Peyer's patch (tissue), 4 donors: ENCODE measurements at regions not wholly inside any gene's neighbourhood (a gene's known extent, or its start where the extent isn't known, plus 50 kb on each side); places are given as distances from the start of the nearest gene placed in this dataset.
"Not testable (repeated sequence)": the region's sequence is repeated elsewhere in the genome, so short reads cannot be mapped to it uniquely, and the experiment has no call there.

ENCODE experiments used
- DNase-seq, 3 donors: peaks; one replicate each; pipeline ENCODE4 v3.0.0-alpha.2; 2017 to 2019
- H3K27ac ChIP-seq, 4 donors: fragments of 200-600 bp; sonication (generic); one replicate each; pipeline ENCODE4 v1.5.1; 2016 to 2019
- H3K27me3 ChIP-seq, 2 donors: fragments of 200-600 bp; sonication (generic); one replicate each; pipeline ENCODE4 v1.5.1; 2019
- H3K36me3 ChIP-seq, 3 donors: fragments of 200-600 bp; sonication (generic); one replicate each; pipeline ENCODE4 v1.5.1; 2016 to 2019
- H3K4me1 ChIP-seq, 4 donors: fragments of 200-600 bp; sonication (generic); one replicate each; pipeline ENCODE4 v1.5.1; 2016 to 2019
- H3K4me3 ChIP-seq, 4 donors: fragments of 200-600 bp; sonication (generic); 1 replicate in 3 of 4; 2 replicates in 1 of 4; pipeline ENCODE4 v1.5.1; 2016 to 2019; ENCODE audit warnings: mild to moderate bottlenecking in 1 of 4
- H3K9me3 ChIP-seq, 4 donors: fragments of 200-600 bp; sonication (generic); one replicate each; pipeline ENCODE4 v1.5.1; 2016 to 2019; ENCODE audit warnings: mild to moderate bottlenecking in 1 of 4
- POLR2A ChIP-seq, 2 donors: fragments of 450-650 bp; IDR thresholded peaks; one replicate each; pipeline ENCODE4 v1.5.1; 2017; ENCODE audit warnings: antibody characterized with exemption in 2 of 2, mild to moderate bottlenecking in 2 of 2, moderate library complexity in 2 of 2
- TF ChIP-seq, protein P1 (sequence below), 6 experiments: fragments of 450-650 bp in 4 of 6; fragments of 200-600 bp in 2 of 6; sonication (generic) in 1 of 6; IDR thresholded peaks; one replicate each; pipeline ENCODE4 v1.5.1; 2017 to 2019; ENCODE audit warnings: antibody characterized with exemption in 6 of 6, mild to moderate bottlenecking in 3 of 6, moderate library complexity in 1 of 6

DNA sequence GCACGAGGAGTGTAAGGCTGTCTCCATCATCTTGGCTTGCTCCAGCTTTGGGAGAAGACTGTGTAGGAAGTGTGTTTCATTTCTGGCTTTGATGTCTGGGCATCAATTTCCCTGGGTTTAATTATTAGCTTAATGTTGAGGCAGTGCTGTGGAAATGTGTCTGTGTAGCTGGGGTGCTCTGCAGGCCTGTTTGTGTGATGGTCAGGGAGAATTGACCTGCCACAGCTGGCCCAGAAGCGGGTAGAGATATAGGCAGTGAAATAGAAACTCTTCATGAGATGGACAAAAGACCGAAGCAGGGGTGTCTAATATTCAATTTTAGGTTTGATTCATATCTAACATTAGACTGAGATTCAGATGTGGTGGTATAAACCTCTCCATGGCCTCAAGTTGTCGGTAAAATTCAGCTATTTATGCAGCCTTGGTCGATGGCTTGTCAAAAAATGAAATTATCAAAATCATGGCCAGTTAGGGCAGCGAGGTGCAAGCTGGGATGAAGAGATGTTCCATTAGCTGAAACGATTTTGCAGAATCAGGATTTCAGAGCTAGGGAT, 95.3 kb upstream of the SNX9 start:
- Histone ChIP-seq H3K4me1 (no peaks in the 10 kb centered on the region), H3K9me3 (no peaks in the 10 kb centered on the region), H3K27me3 (no peaks in the 10 kb centered on the region), H3K36me3 (no peaks in the 10 kb centered on the region), H3K4me3 (no peak overlapping the region), H3K27ac (no peak overlapping the region)
- no peak for TF ChIP-seq POLR2A (IDR thresholded peaks at IDR 0.05)
- TF ChIP-seq, protein P1, sequence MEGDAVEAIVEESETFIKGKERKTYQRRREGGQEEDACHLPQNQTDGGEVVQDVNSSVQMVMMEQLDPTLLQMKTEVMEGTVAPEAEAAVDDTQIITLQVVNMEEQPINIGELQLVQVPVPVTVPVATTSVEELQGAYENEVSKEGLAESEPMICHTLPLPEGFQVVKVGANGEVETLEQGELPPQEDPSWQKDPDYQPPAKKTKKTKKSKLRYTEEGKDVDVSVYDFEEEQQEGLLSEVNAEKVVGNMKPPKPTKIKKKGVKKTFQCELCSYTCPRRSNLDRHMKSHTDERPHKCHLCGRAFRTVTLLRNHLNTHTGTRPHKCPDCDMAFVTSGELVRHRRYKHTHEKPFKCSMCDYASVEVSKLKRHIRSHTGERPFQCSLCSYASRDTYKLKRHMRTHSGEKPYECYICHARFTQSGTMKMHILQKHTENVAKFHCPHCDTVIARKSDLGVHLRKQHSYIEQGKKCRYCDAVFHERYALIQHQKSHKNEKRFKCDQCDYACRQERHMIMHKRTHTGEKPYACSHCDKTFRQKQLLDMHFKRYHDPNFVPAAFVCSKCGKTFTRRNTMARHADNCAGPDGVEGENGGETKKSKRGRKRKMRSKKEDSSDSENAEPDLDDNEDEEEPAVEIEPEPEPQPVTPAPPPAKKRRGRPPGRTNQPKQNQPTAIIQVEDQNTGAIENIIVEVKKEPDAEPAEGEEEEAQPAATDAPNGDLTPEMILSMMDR (IDR thresholded peaks at IDR 0.05): no peak
- no peak for DNase-seq

DNA sequence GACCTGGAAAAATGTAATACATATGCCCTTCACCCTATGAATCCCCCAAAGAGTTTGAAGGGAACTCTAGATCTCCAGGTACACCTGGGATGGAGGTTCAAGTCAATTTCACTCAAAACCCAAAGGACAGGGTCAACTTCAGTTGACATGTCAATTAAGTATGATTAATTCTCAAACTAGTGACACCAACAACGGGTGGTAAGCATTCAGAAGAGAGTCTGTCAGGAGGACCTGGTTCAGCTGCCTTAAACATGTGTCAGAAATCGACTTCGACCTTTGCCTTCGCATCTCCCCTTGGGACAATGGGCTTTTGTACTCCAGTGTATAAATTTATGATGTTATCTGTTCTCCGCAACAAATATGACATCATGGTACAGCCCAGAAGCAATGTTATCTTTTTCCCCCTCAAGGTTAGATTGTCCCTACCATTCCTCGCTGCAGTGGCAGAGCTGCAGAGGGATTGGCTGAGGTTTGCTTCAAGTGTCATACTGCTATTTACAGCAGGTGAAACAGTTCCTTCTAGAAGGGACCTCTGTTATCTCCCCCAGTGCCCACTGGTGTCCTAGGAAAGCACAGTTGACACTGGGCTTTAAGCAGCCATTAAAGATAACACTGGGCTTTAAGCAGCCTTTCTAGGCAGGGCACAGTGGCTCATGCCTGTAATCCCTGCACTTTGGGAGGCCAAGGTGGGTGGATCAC, 94.7 kb upstream of the SNX9 start:
- H3K27me3 ChIP-seq: no peaks in the 10 kb centered on the region
- H3K36me3 ChIP-seq: no peaks in the 10 kb centered on the region
- H3K27ac ChIP-seq: no peak overlapping the region
- TF ChIP-seq, protein P1 (IDR thresholded peaks at IDR 0.05): no peak
- no peak for TF ChIP-seq POLR2A (IDR thresholded peaks at IDR 0.05)
- H3K9me3 ChIP-seq: no peaks in the 10 kb centered on the region
- DNase-seq: peak in 1 of 3 donors; percentile 64
- no peak overlapping the region for H3K4me3 ChIP-seq
- H3K4me1 ChIP-seq: no peaks in the 10 kb centered on the region

DNA sequence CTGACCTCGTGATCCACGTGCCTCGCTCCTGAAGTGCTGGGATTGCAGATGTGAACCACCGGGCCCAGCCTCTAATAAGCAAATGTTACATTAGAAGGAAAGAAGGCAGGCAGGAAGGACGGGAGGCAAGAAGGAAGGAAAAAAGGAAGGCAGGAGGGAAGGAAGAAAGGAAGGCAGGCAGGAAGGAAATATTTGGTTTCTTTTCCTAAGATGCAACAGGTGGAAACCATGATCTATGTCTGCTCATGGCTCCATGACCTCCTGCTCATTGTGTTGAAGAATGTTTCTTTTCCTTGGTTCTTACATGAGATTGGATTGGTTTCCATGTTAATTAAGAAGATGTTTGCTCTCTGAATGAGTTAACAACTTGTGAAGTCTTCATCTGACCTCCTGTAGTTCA, 91.8 kb upstream of the SNX9 start:
- Histone ChIP-seq H3K27me3 (no peaks in the 10 kb centered on the region), H3K4me1 (no peaks in the 10 kb centered on the region), H3K27ac (no peak overlapping the region), H3K36me3 (no peaks in the 10 kb centered on the region), H3K4me3 (no peak overlapping the region), H3K9me3 (no peaks in the 10 kb centered on the region)
- no peak for TF ChIP-seq POLR2A (IDR thresholded peaks at IDR 0.05)
- TF ChIP-seq, protein P1 (IDR thresholded peaks at IDR 0.05): no peak
- DNase-seq: no peak

DNA sequence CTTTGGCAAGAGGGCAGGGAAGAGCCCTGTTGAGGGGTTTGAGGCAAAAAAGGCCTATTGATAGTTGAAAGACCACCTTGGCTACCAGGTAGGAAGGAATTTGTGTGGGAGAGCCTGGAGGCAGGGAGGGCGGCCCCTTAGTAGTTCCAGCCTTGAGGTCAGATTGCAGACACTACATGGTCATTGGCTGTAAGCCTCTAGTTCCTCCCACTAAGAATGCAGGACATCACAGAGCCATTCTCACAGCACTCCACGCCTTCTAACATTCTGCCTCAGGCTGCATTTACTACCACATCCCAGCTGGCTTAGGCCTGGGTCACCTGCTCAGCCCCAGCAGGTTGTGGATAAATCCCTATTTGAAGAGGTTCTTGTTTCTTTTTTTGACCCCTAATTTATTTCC, 91.0 kb upstream of the SNX9 start:
- H3K36me3 ChIP-seq: no peaks in the 10 kb centered on the region
- no peaks in the 10 kb centered on the region for H3K27me3 ChIP-seq
- TF ChIP-seq POLR2A (IDR thresholded peaks at IDR 0.05): no peak
- TF ChIP-seq, protein P1 (IDR thresholded peaks at IDR 0.05): no peak
- H3K4me3 ChIP-seq: no peak overlapping the region
- no peak for DNase-seq
- no peaks in the 10 kb centered on the region for H3K9me3 ChIP-seq
- H3K27ac ChIP-seq: no peak overlapping the region
- no peaks in the 10 kb centered on the region for H3K4me1 ChIP-seq

DNA sequence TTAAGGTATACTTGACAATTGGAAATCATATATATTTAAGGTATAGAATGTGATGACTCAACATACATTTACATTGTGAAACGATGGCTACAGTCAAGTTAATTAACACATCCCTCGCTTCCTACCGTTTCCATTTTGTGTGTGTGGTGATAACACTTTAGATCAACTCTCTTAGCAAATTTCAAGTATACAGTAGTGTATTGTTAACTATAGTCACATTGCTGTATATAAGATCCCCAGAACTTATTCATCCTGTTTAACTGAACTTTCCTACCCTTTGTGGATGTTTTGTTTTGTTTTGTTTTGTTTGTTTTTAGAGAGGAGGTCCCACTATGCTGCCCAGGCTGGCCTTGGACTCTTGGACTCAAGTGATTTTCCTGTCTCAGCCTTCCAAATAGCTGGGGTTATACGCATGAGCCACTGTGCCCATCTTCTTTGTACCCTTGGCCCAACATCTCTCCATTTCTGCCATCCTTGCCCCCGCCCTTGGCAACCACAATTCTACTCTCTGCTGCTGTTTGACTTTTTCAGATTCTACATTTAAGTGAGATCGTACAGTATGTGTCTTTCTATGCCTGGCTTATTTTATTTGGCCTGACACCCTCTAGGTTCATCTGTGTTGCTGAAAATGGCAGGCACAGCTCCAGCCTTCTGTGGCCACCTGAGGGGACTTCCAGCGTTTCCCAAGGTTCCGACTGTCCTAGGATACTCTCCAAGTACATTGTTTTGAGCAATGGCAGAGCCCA, 90.5 kb upstream of the SNX9 start:
- DNase-seq: no peak

DNA sequence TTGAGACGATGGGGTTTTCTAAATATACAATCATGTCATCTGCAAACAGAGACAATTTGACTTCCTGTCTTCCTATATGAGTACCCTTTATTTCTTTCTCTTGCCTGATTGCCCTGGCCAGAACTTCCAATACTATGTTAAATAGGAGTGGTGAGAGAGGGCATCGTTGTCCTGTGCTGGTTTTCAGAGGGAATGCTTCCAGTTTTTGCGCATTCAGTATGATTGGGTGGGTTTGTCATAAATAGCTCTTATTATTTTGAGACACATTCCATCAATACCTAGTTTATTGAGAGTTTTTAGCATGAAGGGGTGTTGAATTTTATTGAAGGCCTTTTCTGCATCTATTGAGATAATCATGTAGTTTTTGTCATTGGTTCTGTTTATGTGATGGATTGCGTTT, 86.5 kb upstream of the SNX9 start:
- DNase-seq, H3K36me3 ChIP-seq, H3K4me1 ChIP-seq, H3K27ac ChIP-seq, H3K9me3 ChIP-seq, H3K27me3 ChIP-seq, H3K4me3 ChIP-seq: not testable (repeated sequence)

More for the DNA sequence above, 90.5 kb upstream of the SNX9 start:
- no peaks in the 10 kb centered on the region for H3K36me3 ChIP-seq
- H3K4me1 ChIP-seq: no peaks in the 10 kb centered on the region
- H3K9me3 ChIP-seq: no peaks in the 10 kb centered on the region
- H3K4me3 ChIP-seq: no peak overlapping the region
- no peaks in the 10 kb centered on the region for H3K27me3 ChIP-seq
- TF ChIP-seq POLR2A (IDR thresholded peaks at IDR 0.05): no peak
- TF ChIP-seq, protein P1 (IDR thresholded peaks at IDR 0.05): no peak
- no peak overlapping the region for H3K27ac ChIP-seq
